ENCODE measurements at regions not wholly inside any gene's neighbourhood (a gene's known extent, or its start where the extent isn't known, plus 50 kb on each side); places are given as distances from the start of the nearest gene placed in this dataset.

DNA sequence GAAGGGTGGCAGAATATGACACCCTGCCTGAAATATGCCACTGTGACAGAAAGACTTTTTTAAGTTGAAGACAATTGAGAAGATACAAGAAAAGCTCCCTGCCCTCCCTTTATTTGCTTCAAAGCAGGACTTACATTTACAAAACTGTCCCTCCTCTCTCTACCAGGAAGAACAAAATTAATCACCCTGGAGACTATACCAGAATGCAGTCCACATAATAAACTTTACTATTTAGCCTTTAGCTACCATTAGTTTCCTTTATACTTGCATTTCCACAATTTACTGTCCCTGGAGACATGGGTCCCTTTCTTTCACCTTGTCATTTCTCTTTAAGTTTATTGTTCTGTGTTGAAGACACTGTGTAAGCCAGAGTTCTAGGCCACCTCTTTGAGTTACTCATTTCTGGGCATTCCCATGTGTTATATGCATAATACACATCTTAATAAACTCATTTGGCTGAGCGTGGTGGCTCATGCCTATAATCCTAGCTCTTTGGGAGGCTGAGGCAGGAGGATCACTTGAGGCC, 238.8 kb downstream of the RFC3 start:
- H3K9me3 ChIP-seq (ENCODE audit: control insufficient read depth, low read depth, low read length): no peaks in the 10 kb centered on the region
- TF ChIP-seq, protein P1, sequence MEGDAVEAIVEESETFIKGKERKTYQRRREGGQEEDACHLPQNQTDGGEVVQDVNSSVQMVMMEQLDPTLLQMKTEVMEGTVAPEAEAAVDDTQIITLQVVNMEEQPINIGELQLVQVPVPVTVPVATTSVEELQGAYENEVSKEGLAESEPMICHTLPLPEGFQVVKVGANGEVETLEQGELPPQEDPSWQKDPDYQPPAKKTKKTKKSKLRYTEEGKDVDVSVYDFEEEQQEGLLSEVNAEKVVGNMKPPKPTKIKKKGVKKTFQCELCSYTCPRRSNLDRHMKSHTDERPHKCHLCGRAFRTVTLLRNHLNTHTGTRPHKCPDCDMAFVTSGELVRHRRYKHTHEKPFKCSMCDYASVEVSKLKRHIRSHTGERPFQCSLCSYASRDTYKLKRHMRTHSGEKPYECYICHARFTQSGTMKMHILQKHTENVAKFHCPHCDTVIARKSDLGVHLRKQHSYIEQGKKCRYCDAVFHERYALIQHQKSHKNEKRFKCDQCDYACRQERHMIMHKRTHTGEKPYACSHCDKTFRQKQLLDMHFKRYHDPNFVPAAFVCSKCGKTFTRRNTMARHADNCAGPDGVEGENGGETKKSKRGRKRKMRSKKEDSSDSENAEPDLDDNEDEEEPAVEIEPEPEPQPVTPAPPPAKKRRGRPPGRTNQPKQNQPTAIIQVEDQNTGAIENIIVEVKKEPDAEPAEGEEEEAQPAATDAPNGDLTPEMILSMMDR (conservative IDR thresholded peaks at IDR 0.05): no peak
- H3K79me1 ChIP-seq (ENCODE audit: insufficient read depth, low read depth, low read length, poor library complexity, severe bottlenecking): no peaks in the 10 kb centered on the region
- no peak overlapping the region for H2BK15ac ChIP-seq (ENCODE audit: low read depth, low read length)
- no peak overlapping the region for H2BK20ac ChIP-seq (ENCODE audit: low read depth, low read length, poor library complexity, severe bottlenecking)
- H4K8ac ChIP-seq (replicated peaks; ENCODE audit: insufficient read length, low read depth, low read length): no peak overlapping the region
- H3K4me3 Mint-ChIP-seq: no peak overlapping the region
- H3K4me1 Mint-ChIP-seq: peaks cover 0 to 5% of the 10 kb centered on the region in 2 experiments; a peak in 1 of 4 replicates
- H3K9ac ChIP-seq (ENCODE audit: extremely low read depth, insufficient read length, low read length): no peak overlapping the region
- no peak overlapping the region for H3K4ac ChIP-seq (ENCODE audit: low read depth, low read length)
- H4K91ac ChIP-seq (ENCODE audit: insufficient read length, low read depth, low read length): no peak overlapping the region
- no peak overlapping the region for H2BK5ac ChIP-seq (ENCODE audit: insufficient read length, low read length)
- H4K20me1 ChIP-seq (ENCODE audit: control insufficient read depth, insufficient read depth, insufficient read length): no peaks in the 10 kb centered on the region
- H3K9me3 Mint-ChIP-seq: peaks cover 8 to 16% of the 10 kb centered on the region in 2 experiments; a peak in 4 of 5 replicates
- H3K23ac ChIP-seq (ENCODE audit: insufficient read length, low read depth, low read length): no peak overlapping the region
- H3K36me3 Mint-ChIP-seq (ENCODE audit: insufficient read depth in 1 of 3, low read depth in 3 of 3): peaks cover 0 to 8% (median 2%) of the 10 kb centered on the region in 3 experiments; a peak in 1 of 7 replicates
- no peak overlapping the region for H3K14ac ChIP-seq (ENCODE audit: insufficient read depth, low read length)
- no peak overlapping the region for H2AFZ ChIP-seq (ENCODE audit: low read length)
- no peaks in the 10 kb centered on the region for H3K27me3 ChIP-seq (ENCODE audit: insufficient read depth, low read length)
- no peaks in the 10 kb centered on the region for H3K23me2 ChIP-seq (ENCODE audit: insufficient read length, low read depth, low read length, poor library complexity, severe bottlenecking)
- no peak overlapping the region for H2BK120ac ChIP-seq (ENCODE audit: low read depth, low read length, poor library complexity, severe bottlenecking)
- no peak overlapping the region for H2AK5ac ChIP-seq (ENCODE audit: insufficient read length, low read length)
- no peak overlapping the region for H3T11ph ChIP-seq (ENCODE audit: low read length)
- H3K4me1 ChIP-seq (ENCODE audit: insufficient read depth, low read length): no peaks in the 10 kb centered on the region
- H3K56ac ChIP-seq (ENCODE audit: insufficient read length, low read depth, low read length): no peak overlapping the region
- H3K79me2 ChIP-seq (ENCODE audit: insufficient read depth, low read length): no peaks in the 10 kb centered on the region
- H3K27me3 Mint-ChIP-seq (ENCODE audit: low read depth): no peaks in the 10 kb centered on the region
- no CpG with 5 or more reads among the region's 1 CpG for whole genome bisulfite sequencing (ENCODE audit: extremely low coverage, insufficient read length, low lambda C conversion rate)
- no peak overlapping the region for H3K27ac Mint-ChIP-seq
- H4K5ac ChIP-seq (ENCODE audit: insufficient read length, low read depth, low read length): no peak overlapping the region
- H3K27ac ChIP-seq (ENCODE audit: insufficient read length, low read depth, low read length): no peak overlapping the region
- H3K4me2 ChIP-seq (ENCODE audit: insufficient read depth, insufficient read length, low read length): no peak overlapping the region
- no peak overlapping the region for H3K18ac ChIP-seq (ENCODE audit: insufficient read length, low read depth, low read length)
- H2BK12ac ChIP-seq (ENCODE audit: insufficient read length, low read depth, low read length): no peak overlapping the region
- no peak for DNase-seq

All from H9 (cell line).